Body of pancreas (tissue), 1 donor: ENCODE measurements at regions not wholly inside any gene's neighbourhood (a gene's known extent, or its start where the extent isn't known, plus 50 kb on each side); places are given as distances from the start of the nearest gene placed in this dataset. TPM values are rescaled to one million over a fixed set of nuclear protein-coding genes. Genes with fewer than 3 reads are reported as not detected.

Experiments used
- small RNA-seq: library from RNA; depleted of rRNA; stranded (forward); fragments of <200 nt; gene quantifications from one replicate; pipeline ENCODE3, GENCODE V24; 2016

Small RNA genes lying in the stretch of these regions (small RNA-seq; reads per million reads assigned to genes)
- gene AP005119.1, result not detected
- not detected for gene COX6CP3
- gene RN7SKP72, result not detected
